Left ventricle myocardium inferior (tissue), 1 donor: ENCODE measurements at regions not wholly inside any gene's neighbourhood (a gene's known extent, or its start where the extent isn't known, plus 50 kb on each side); places are given as distances from the start of the nearest gene placed in this dataset.

ENCODE experiments used
- DNase-seq: peaks from one replicate; pipeline ENCODE4 v3.0.0-alpha.2; 2020
- H3K27ac ChIP-seq: fragments of 200-600 bp; replicated peaks from 2 replicates; pipeline ENCODE4 v1.8.0; 2021
- H3K27me3 ChIP-seq: fragments of 200-600 bp; 2 replicates; pipeline ENCODE4 v1.8.0; 2021; ENCODE audit warnings: low read depth
- H3K36me3 ChIP-seq: fragments of 200-600 bp; 2 replicates; pipeline ENCODE4 v1.8.0; 2021
- H3K4me1 ChIP-seq: fragments of 200-600 bp; 2 replicates; pipeline ENCODE4 v1.8.0; 2021
- H3K4me3 ChIP-seq: fragments of 200-600 bp; 2 replicates; pipeline ENCODE4 v1.8.0; 2021; ENCODE audit warnings: mild to moderate bottlenecking, moderate library complexity
- H3K9me3 ChIP-seq: fragments of 200-600 bp; replicated peaks from 2 replicates; pipeline ENCODE4 v1.8.0; 2021
- intact Hi-C: fragments of 100-400 bp; cut with micrococcal nuclease; formaldehyde crosslinking; loops from one replicate; pipeline ENCODE4 v1.11.0; 2022
- TF ChIP-seq, protein P1 (sequence below): fragments of 200-600 bp; IDR thresholded peaks from 2 replicates; pipeline ENCODE4 v1.8.0; 2021; ENCODE audit warnings: antibody characterized with exemption, mild to moderate bottlenecking, borderline replicate concordance
- donor health status: DM: no; HTN: yes; CAD: no; lungs with severe emphysema.

- TF ChIP-seq, protein P1, sequence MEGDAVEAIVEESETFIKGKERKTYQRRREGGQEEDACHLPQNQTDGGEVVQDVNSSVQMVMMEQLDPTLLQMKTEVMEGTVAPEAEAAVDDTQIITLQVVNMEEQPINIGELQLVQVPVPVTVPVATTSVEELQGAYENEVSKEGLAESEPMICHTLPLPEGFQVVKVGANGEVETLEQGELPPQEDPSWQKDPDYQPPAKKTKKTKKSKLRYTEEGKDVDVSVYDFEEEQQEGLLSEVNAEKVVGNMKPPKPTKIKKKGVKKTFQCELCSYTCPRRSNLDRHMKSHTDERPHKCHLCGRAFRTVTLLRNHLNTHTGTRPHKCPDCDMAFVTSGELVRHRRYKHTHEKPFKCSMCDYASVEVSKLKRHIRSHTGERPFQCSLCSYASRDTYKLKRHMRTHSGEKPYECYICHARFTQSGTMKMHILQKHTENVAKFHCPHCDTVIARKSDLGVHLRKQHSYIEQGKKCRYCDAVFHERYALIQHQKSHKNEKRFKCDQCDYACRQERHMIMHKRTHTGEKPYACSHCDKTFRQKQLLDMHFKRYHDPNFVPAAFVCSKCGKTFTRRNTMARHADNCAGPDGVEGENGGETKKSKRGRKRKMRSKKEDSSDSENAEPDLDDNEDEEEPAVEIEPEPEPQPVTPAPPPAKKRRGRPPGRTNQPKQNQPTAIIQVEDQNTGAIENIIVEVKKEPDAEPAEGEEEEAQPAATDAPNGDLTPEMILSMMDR: no peak
- Histone ChIP-seq H3K4me3 (no peak overlapping the region), H3K36me3 (no peaks in the 10 kb centered on the region), H3K4me1 (no peaks in the 10 kb centered on the region), H3K27ac (no peak overlapping the region), H3K27me3 (peaks cover 50% of the 10 kb centered on the region), H3K9me3 (peaks cover 3% of the 10 kb centered on the region)
- intact Hi-C loops: no loop called here
- no peak for DNase-seq
Measured at GRCh38 chr5:77909237-77909636, 133.1 kb upstream of the TBCA start.

DNA sequence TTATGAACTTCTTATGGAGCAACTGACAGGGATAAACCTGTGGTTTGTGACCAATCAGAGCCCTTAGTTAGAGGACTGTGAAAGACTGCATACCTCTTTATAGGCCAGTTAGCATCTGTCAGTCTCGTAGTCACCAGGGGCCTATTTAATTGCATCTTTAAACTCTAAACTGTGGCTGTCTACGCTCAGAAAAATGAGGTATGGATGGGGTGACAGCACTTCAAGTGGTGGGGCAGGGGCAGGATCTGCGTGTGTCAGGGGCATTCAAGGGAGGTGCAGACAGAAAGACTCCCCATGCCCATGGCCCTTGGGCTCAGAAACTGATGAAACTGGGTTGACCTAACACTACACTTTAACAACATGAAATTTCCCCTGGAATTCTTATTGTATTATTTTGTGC is 132.6 kb upstream of the TBCA start:
- intact Hi-C loops: no loop called here
- no peak for DNase-seq

DNA sequence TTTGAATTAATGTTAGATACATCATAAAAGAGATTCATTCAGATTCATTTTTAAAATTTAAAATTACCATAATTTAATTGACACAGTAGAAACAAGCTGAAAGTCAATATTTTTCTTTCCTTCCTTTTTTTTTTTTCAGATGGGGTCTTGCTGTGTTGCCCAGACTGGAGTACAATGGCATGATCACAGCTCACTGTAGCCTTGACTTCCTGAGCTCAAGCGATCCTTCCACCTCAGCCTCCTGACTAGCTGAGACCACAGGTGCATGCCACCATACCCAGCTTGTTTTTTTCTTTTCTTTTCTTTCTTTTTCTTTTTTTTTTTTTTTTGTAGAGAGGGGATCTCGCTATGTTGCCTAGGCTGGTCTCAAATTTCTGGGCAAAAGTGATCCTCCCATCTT is 131.6 kb upstream of the TBCA start:
- Histone ChIP-seq H3K27me3 (peaks cover 36% of the 10 kb centered on the region), H3K36me3 (no peaks in the 10 kb centered on the region), H3K27ac (no peak overlapping the region), H3K4me3 (no peak overlapping the region), H3K9me3 (no peaks in the 10 kb centered on the region), H3K4me1 (no peaks in the 10 kb centered on the region)
- intact Hi-C loops: no loop called here
- TF ChIP-seq, protein P1: no peak
- DNase-seq: no peak

More for the DNA sequence above, 132.6 kb upstream of the TBCA start:
- H3K4me1 ChIP-seq: no peaks in the 10 kb centered on the region
- H3K9me3 ChIP-seq: no peaks in the 10 kb centered on the region
- H3K4me3 ChIP-seq: no peak overlapping the region
- no peaks in the 10 kb centered on the region for H3K36me3 ChIP-seq
- TF ChIP-seq, protein P1: no peak
- H3K27ac ChIP-seq: no peak overlapping the region
- H3K27me3 ChIP-seq: peaks cover 46% of the 10 kb centered on the region

DNA sequence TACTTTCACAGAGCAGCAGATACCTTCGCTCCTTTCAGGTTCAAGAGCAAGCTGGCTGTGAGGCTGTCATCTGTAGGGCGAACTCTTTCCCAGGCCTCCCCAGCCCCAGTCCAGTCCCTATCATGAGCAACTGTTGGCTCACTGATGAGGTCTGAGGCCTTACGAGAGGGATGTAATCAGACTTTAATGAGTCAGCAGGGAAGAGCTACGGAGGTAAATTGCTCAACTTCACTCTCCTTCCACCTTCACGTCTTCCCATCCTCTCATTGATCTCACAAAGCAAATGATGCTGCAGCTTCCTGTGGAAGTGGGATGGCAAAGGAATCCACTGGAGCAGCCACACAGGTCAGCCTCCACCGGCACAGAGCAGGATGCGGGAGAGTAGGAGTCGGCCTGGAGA is 130.7 kb upstream of the TBCA start:
- peaks cover 26% of the 10 kb centered on the region for H3K27me3 ChIP-seq
- H3K4me3 ChIP-seq: no peak overlapping the region
- H3K4me1 ChIP-seq: no peaks in the 10 kb centered on the region
- H3K36me3 ChIP-seq: no peaks in the 10 kb centered on the region
- no peak overlapping the region for H3K27ac ChIP-seq
- TF ChIP-seq, protein P1: no peak
- H3K9me3 ChIP-seq: no peaks in the 10 kb centered on the region
- no peak for DNase-seq
- intact Hi-C loops: no loop called here

DNA sequence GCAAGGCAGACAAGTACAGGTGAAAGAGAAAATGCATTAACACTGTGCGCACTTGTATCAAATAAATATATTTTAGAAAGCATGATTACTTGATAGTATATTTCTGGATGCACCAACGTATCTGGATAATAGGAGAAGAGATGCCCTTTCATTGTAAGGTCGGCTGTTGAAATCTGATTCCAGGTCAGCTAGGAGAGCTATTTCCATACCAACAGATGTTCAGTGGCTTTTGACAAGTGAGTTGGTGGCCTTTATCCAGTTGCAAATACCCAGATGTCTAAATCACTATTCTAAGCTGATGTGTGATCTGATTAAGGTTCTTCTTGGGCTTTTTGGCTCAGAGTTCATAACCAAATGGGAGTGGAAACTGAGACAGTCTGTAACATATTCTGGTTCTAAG is 128.2 kb upstream of the TBCA start:
- intact Hi-C loops: no loop called here
- Histone ChIP-seq H3K27me3 (peaks cover 18% of the 10 kb centered on the region), H3K36me3 (no peaks in the 10 kb centered on the region), H3K27ac (no peak overlapping the region), H3K9me3 (no peaks in the 10 kb centered on the region), H3K4me3 (no peak overlapping the region), H3K4me1 (no peaks in the 10 kb centered on the region)
- DNase-seq: no peak
- TF ChIP-seq, protein P1: no peak

DNA sequence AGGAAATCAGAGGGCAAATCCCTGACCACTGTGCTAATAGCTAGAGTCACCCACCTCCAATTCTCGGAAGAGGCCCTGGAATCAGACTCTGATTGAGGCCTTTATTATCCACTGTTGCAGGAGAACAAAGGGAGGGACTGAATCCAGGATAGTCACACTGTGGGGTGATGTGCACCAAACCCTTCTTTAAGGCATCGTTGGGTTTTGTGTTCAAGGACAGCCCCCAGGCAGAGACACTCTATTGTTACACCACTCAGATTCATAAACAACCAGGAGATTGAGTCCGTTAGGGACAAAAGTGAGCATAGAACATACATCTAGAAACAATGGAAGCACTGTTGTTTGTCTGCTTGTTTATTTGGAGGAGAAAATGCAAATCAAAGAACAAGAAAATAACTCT is 124.6 kb upstream of the TBCA start:
- no peak for DNase-seq
- Histone ChIP-seq H3K27ac (no peak overlapping the region), H3K4me3 (no peak overlapping the region), H3K9me3 (no peaks in the 10 kb centered on the region), H3K27me3 (peaks cover 8% of the 10 kb centered on the region), H3K4me1 (no peaks in the 10 kb centered on the region), H3K36me3 (no peaks in the 10 kb centered on the region)
- intact Hi-C loops: no loop called here
- TF ChIP-seq, protein P1: no peak
